Endothelial cell of umbilical vein (primary cell): ENCODE measurements at regions not wholly inside any gene's neighbourhood (a gene's known extent, or its start where the extent isn't known, plus 50 kb on each side); places are given as distances from the start of the nearest gene placed in this dataset.

Source experiments
- FOS ChIP-seq: IDR thresholded peaks from 2 replicates; pipeline ENCODE4 v1.6.1; 2011; ENCODE audit warnings: mild to moderate bottlenecking, low read length, moderate library complexity, borderline replicate concordance; ENCODE audit not compliant: insufficient read depth
- GATA2 ChIP-seq: IDR thresholded peaks from 2 replicates; pipeline ENCODE4 v1.7.0; 2011; ENCODE audit warnings: low read depth, mild to moderate bottlenecking, moderate library complexity, mixed read lengths, low read length; ENCODE audit not compliant: insufficient read length, insufficient read depth
- MYC ChIP-seq: IDR thresholded peaks from one replicate; pipeline ENCODE4 v1.6.1; 2011; ENCODE audit warnings: mild to moderate bottlenecking, low read depth, low read length
- POLR2A ChIP-seq: IDR thresholded peaks from 2 replicates; pipeline ENCODE4 v1.6.1; 2012; ENCODE audit warnings: low read depth, mild to moderate bottlenecking, control low read depth, low read length
- POLR2AphosphoS5 ChIP-seq: IDR thresholded peaks from 2 replicates; pipeline ENCODE4 v1.6.1; 2012; ENCODE audit warnings: low read depth, mild to moderate bottlenecking, control low read depth, low read length, moderate library complexity; ENCODE audit not compliant: insufficient read depth
- TF ChIP-seq, protein P1 (sequence below), 2 donors: IDR thresholded peaks; 1 replicate in 1 of 2; 2 replicates in 1 of 2; pipeline ENCODE4 v1.5.1; 2011; ENCODE audit warnings: low read length in 2 of 2, mild to moderate bottlenecking in 2 of 2, moderate library complexity in 2 of 2, control low read depth in 1 of 2, inconsistent platforms in 1 of 2, low read depth in 1 of 2; ENCODE audit not compliant: insufficient read depth in 1 of 2; ENCODE audit errors: extremely low read depth in 1 of 2
- TF ChIP-seq, protein P2 (sequence below): IDR thresholded peaks from 2 replicates; pipeline ENCODE4 v1.6.1; 2011; ENCODE audit not compliant: insufficient read depth, insufficient read length

- TF ChIP-seq, protein P1, sequence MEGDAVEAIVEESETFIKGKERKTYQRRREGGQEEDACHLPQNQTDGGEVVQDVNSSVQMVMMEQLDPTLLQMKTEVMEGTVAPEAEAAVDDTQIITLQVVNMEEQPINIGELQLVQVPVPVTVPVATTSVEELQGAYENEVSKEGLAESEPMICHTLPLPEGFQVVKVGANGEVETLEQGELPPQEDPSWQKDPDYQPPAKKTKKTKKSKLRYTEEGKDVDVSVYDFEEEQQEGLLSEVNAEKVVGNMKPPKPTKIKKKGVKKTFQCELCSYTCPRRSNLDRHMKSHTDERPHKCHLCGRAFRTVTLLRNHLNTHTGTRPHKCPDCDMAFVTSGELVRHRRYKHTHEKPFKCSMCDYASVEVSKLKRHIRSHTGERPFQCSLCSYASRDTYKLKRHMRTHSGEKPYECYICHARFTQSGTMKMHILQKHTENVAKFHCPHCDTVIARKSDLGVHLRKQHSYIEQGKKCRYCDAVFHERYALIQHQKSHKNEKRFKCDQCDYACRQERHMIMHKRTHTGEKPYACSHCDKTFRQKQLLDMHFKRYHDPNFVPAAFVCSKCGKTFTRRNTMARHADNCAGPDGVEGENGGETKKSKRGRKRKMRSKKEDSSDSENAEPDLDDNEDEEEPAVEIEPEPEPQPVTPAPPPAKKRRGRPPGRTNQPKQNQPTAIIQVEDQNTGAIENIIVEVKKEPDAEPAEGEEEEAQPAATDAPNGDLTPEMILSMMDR (IDR thresholded peaks at IDR 0.05; ENCODE audit: extremely low read depth in 1 of 2, insufficient read depth in 1 of 2, low read depth in 1 of 2, low read length in 2 of 2), result no peak
- no peak for TF ChIP-seq MYC
- no peak for TF ChIP-seq GATA2
- TF ChIP-seq POLR2AphosphoS5, result no peak
- TF ChIP-seq, protein P2, sequence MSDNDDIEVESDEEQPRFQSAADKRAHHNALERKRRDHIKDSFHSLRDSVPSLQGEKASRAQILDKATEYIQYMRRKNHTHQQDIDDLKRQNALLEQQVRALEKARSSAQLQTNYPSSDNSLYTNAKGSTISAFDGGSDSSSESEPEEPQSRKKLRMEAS, result no peak
- TF ChIP-seq POLR2A, result no peak
- no peak for TF ChIP-seq FOS
Observed at GRCh38 chr1:147479864-147480564, 61.3 kb upstream of the BCL9 start.
